Tibial nerve (tissue), 3 donors: ENCODE measurements at regions not wholly inside any gene's neighbourhood (a gene's known extent, or its start where the extent isn't known, plus 50 kb on each side); places are given as distances from the start of the nearest gene placed in this dataset.

Source experiments
- POLR2A ChIP-seq, 2 donors: fragments of 450-650 bp; IDR thresholded peaks; one replicate each; pipeline ENCODE4 v1.6.1; 2017; ENCODE audit warnings: antibody characterized with exemption in 2 of 2, mild to moderate bottlenecking in 2 of 2, moderate library complexity in 2 of 2
- TF ChIP-seq, protein P1 (sequence below), 5 experiments: fragments of 200-600 bp in 3 of 5; fragments of 450-650 bp in 2 of 5; sonication (generic) in 3 of 5; IDR thresholded peaks; one replicate each; pipeline ENCODE4 v1.5.1; 2016 to 2019; ENCODE audit warnings: antibody characterized with exemption in 5 of 5, mild to moderate bottlenecking in 3 of 5, moderate library complexity in 2 of 5

DNA sequence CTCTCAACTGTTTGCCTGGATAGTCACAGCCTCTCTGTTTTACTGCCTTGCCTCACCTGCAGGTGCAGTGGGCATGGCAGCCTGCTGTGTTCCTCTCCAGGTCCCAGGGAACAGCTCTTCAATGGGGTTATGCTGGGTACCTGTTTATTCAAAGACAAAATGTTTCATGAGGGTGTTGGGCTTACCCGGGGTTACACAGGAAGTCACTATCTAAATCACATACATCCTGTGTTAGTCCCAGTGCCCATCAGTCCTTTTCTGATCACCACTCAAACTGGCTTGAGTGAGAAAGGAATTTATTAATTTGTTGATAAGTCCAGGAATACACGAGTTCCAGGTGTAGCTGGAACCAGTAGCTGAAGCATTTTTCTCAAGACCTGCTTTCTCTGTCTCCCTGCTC lies 1503.6 kb upstream of the TMEM132C start:
- TF ChIP-seq, protein P1, sequence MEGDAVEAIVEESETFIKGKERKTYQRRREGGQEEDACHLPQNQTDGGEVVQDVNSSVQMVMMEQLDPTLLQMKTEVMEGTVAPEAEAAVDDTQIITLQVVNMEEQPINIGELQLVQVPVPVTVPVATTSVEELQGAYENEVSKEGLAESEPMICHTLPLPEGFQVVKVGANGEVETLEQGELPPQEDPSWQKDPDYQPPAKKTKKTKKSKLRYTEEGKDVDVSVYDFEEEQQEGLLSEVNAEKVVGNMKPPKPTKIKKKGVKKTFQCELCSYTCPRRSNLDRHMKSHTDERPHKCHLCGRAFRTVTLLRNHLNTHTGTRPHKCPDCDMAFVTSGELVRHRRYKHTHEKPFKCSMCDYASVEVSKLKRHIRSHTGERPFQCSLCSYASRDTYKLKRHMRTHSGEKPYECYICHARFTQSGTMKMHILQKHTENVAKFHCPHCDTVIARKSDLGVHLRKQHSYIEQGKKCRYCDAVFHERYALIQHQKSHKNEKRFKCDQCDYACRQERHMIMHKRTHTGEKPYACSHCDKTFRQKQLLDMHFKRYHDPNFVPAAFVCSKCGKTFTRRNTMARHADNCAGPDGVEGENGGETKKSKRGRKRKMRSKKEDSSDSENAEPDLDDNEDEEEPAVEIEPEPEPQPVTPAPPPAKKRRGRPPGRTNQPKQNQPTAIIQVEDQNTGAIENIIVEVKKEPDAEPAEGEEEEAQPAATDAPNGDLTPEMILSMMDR (IDR thresholded peaks at IDR 0.05), result no peak
- no peak for TF ChIP-seq POLR2A (IDR thresholded peaks at IDR 0.05)
